HepG2 (cell line): ENCODE measurements at regions not wholly inside any gene's neighbourhood (a gene's known extent, or its start where the extent isn't known, plus 50 kb on each side); places are given as distances from the start of the nearest gene placed in this dataset.

Experiments
- ELF4 ChIP-seq: sonication (generic); formaldehyde crosslinking; IDR thresholded peaks from 2 replicates; pipeline ENCODE4 v1.5.0; 2020; ENCODE audit warnings: missing genetic modification reagents, mild to moderate bottlenecking, moderate library complexity, borderline replicate concordance
- SCMH1 ChIP-seq: sonication (generic); formaldehyde crosslinking; IDR thresholded peaks from 2 replicates; pipeline ENCODE4 v1.9.0; 2021; ENCODE audit warnings: missing genetic modification reagents, mild to moderate bottlenecking, borderline replicate concordance
- TF ChIP-seq, protein P1 (sequence below): sonication (generic); formaldehyde crosslinking; IDR thresholded peaks from 2 replicates; pipeline ENCODE4 v1.4.0; 2020; ENCODE audit warnings: missing genetic modification reagents

DNA sequence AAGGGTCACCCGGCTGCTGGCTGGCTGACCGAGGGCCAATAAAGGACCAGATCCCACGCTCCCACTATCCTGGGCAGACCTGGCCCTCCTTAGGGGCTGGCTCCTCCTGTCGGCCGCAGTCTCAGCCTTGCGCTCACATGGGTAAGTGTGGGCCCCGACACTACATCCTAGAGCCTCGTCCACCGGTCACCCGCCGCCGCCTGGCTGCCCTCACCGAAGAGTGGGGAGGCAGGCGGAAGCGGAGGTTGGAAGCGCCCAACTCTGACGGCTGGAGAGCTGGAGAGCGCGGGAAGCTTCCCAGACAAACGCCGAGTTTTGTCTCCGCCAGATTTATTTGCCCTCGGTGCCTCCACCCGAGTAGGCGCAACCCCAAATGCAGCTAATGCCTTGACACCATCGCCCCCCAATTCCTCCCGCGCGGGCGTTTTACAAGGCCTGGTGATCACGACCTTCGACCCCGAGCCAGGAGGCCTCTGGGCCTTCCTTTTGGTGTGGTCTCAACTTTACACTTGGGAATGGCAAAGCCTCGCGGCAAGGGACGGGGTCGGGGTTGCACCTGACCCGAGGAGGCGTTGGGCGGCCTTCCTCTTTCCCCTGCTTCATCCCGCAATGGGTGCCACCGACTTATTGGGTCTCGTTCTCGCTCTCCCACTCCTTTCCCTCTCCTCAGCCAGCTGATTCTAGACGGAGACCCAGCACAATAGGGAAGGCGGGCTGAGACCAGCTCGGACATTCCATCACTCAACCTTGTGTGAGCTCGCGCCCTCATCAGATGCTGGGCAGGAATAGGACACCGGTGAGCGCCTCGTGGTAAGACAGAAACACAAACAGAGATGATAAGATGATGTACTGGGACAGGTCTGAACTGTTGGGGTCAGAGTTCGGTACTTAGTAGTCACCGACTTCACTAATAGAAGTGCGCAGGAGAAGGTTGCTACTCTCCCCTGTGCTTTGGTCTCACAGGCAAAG is 78.3 kb upstream of the ANO4 start:
- TF ChIP-seq ELF4 (CRISPR knock-in tag) (no peak), SCMH1 (no peak)
- TF ChIP-seq, protein P1, sequence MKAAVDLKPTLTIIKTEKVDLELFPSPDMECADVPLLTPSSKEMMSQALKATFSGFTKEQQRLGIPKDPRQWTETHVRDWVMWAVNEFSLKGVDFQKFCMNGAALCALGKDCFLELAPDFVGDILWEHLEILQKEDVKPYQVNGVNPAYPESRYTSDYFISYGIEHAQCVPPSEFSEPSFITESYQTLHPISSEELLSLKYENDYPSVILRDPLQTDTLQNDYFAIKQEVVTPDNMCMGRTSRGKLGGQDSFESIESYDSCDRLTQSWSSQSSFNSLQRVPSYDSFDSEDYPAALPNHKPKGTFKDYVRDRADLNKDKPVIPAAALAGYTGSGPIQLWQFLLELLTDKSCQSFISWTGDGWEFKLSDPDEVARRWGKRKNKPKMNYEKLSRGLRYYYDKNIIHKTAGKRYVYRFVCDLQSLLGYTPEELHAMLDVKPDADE (CRISPR knock-in tag) = no peak
